HG02840 (cell line): ENCODE measurements at regions not wholly inside any gene's neighbourhood (a gene's known extent, or its start where the extent isn't known, plus 50 kb on each side); places are given as distances from the start of the nearest gene placed in this dataset.
A peak's percentile ranks its signal among the peaks of the same experiment; 100 is the strongest.
"Not testable (repeated sequence)": the region's sequence is repeated elsewhere in the genome, so short reads cannot be mapped to it uniquely, and the experiment has no call there.

Experiments used
- ATAC-seq: cut with Tn5 transposase; IDR thresholded peaks from one replicate; pipeline ENCODE4 v1.9.1; 2021; ENCODE audit warnings: mild to moderate bottlenecking, moderate library complexity, moderate number of reproducible peaks; ENCODE audit not compliant: unreplicated experiment, low FRiP score

GRCh38 chr9:29966247-29966646, 2393.0 kb upstream of the C9orf72 start:
- no peak for ATAC-seq

- ATAC-seq: no peak
Measured at GRCh38 chr9:29968831-29969230, 2395.6 kb upstream of the C9orf72 start.

GRCh38 chr9:29969408-29969807, 2396.1 kb upstream of the C9orf72 start:
- ATAC-seq: no peak

DNA sequence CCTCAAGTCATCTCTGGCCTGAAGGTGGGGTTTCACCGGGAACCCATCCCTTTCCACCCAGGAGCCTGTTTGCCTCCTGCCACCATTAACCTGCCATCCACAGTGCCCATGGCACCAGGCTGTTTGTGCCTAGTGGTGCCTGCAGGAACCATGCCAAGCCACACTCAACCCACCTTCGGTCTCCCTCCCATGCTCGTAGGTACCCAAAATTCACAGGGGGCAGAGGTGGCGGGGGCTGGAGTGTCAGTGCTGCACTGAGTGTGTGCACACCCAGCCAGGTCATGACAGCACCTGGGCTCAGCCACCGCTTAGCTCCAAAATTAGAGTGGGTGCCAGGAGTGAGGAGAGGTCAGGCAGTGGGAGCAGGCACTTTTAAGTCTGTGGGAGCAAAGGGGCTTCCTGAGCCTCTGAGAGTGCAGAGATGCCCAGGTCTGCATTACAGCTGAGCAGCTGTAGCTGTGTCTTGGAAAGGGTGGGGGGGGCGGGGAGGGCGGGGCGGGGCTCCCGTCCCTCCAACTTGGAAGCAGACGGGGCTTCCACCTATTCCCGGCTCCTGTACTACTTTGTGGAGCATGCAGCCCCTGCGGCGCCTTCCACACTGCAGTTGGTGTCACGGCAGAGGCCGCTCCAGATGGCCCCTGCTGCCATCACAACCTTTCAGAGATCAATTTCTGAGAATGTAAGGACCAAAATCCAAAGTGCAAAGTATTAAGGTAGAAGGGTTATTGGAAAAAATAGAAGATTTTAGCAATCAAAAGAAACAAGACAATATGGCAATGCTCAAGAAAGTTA, 2396.8 kb upstream of the C9orf72 start:
- no peak for ATAC-seq

GRCh38 chr9:29974197-29974596, 2400.9 kb upstream of the C9orf72 start:
- no peak for ATAC-seq

DNA sequence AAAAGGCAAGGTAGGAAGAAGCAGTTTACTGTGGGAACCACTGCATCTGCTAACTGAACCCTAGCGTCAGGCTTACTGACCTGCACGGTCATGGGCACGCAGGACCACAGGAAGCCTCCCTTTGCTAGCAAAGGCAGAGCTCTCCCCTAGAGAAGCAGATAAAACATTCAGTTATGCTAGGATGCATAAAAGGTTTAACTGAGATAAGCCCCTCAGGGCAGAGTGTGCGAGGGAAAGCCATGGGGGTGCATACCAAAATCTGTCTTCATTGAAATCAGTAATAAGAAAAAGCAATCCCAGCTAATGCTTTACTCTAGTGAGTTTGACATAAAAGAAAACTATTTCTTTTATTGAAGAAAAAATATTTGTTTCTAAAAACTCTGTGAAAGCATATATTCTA, 2403.7 kb upstream of the C9orf72 start:
- ATAC-seq: no peak

GRCh38 chr9:29981013-29981412, 2403.4 kb upstream of the ACO1 start:
- ATAC-seq: no peak

- ATAC-seq: no peak
Measured at GRCh38 chr9:29999645-30000044, 2384.8 kb upstream of the ACO1 start.

GRCh38 chr9:30010691-30011090, 2373.8 kb upstream of the ACO1 start:
- ATAC-seq: no peak

GRCh38 chr9:30012622-30013021, 2371.8 kb upstream of the ACO1 start:
- ATAC-seq: no peak

GRCh38 chr9:30015073-30015472, 2369.4 kb upstream of the ACO1 start:
- ATAC-seq: no peak

DNA sequence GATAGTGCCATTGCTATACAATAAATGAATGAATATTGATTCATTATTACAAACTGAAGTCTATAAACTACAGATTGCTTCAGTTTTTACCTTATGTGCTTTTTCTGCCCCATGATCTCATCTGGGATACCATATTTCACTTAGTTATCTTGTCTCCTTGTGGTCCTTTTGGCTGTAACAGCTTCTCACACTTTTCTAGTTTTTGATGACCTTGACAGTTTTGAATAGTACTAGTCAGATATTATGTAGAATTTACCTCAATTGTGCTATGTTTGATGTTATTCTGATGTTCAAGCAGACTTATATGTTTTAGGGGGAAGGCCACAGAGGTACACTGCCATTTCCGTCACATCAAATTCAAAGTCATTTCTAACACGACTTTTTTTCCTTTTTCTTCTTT, 2364.3 kb upstream of the ACO1 start:
- ATAC-seq: no peak

DNA sequence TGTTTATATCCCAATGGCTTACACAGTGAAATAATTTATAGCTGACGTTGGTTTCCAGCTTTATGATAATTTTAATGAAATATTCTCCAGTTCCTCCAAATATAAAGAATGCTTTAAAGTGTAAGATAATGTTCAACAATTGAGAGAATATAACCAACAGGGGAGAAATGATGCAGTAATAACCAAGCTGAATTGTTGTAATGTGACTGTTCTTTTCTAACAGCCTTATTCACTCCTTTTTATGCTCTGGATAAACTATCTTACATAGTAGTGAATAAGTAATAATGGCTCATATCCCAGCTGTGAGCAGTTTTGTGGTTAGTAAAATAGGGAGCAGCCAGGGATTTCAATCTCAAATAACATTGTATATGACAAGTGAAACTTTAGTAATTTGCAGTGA, 2348.7 kb upstream of the ACO1 start:
- ATAC-seq: no peak

DNA sequence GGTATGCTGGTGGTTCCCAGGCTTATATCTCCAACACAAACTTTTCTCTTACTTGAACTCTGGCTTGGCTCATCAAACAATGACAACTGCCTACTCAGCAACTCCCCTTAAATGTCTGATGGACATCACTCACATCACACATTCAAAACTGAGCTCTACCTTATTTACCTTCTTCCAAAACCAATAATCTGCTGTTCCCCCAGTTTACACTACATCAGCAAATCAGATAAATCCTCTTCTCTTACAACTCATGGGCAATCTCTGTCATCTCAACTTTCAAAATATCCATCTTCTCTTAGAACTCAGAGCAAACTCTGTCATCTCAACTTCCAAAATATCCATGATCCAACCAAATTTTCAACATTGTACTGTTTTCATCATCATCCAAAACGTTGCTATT, 2347.9 kb upstream of the ACO1 start:
- ATAC-seq: no peak

DNA sequence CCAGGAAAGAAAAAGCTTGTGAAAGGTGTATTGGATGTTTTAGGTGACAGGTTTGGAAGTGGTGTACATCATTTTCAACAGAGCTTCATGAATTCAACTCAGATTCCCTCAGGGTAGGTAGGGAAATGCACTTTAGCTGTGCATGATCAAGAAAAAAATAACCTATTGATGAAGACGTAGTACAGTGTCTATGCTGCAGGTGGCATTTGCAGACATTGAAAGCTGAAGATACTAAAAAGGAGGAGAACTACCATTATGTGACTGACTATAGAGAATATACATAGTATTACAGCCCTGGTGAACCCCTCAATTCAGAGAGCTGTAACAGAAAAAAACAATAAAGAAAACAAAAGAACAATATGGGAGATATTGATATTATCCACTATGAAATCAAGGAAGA, 2344.7 kb upstream of the ACO1 start:
- ATAC-seq: no peak

DNA sequence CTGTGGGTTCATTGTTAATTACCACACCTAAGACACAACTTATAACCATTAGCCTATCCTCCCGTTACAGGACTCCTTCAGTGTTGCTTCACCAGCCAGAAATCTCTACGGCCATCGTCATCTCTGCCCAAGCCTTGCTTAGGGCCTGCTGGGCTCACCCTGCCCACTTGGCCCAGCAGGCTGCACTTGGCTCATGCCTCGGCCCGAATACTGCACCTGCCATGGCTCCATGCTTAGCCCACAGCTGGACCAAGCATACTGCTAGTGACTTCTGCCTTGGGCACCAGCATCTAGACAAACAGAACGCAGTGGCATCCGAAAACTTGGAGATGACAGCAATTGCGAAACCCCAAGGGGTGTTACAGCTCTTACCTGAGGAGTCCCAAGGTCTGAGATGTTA, 2336.0 kb upstream of the ACO1 start:
- ATAC-seq: no peak

DNA sequence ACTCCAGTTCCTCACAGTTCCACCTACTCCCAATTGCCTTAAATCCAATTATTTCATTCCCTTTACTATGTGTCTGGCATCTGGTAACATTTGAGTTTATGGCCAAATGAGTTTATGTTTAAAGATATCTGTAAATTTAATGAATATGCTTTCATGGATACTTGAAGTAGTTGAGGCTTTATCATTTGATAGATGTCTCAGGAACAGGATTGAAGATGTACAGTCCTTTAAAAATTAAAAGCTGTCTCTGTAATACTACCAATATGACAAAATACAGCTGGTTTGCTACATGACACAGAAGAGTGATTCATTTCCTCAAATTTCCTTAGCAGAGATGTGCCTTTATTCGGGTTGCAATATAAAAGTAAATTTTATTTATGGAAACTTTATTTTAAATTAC, 2326.0 kb upstream of the ACO1 start:
- no peak for ATAC-seq

DNA sequence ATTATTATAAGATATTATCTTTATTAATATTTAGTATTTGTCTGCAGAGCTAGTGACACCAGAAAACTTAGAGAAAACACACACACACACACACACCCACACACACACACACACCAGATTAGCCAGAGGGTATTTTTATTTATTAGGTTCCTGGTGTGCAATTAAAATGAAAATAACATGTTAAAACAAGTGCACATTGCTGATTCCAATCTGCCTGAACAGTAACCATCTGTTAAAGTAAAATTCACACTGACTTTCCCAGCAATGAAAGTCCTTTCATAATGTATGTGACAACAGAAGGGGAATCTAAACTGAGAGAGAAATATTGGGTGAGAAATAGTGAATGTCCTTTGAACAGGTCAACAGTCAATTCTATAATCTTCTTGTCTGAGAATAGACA, 2323.5 kb upstream of the ACO1 start:
- no peak for ATAC-seq

- ATAC-seq: no peak
Measured at GRCh38 chr9:30065888-30066287, 2318.6 kb upstream of the ACO1 start.

DNA sequence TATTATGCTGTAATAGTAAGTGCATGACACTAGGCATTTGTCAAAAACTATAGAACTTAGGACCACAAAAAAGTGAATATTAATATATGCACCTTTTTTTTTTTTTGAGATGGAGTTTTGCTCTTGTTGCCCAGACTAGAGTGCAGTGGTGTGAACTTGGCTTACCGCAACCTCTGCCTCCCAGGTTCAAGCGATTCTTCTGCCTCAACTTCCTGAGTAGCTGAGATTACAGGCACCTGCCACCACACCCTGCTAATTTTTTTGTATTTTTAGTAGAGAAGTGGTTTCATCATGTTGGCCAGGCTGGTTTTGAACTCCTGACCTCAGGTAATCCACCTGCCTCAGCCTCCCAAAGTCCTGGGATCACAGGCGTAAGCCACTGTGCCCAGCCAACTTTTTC, 2315.2 kb upstream of the ACO1 start:
- ATAC-seq: not testable (repeated sequence)

DNA sequence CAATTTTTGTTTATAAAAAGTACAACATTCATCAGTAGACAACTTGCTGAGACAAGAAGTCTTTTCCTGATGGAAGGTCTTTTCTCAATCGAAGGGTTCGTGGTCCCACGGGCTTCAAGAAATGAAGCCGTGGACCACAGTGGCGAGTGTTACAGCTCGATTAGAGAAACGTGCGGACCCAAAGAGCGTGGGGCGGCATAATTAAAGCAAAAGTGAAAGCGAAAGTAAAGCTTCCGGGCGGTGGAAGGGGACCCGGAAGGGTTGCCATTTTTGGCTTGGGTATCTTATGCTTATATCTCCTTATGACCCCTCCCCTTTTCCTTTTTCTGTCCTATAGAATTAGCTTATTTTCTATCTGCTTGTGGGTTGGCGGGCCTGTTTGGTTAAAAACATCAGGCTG, 2309.4 kb upstream of the ACO1 start:
- no peak for ATAC-seq

- peak; percentile 91 for ATAC-seq
Measured at GRCh38 chr9:30075451-30076199, 2308.8 kb upstream of the ACO1 start.
